BE2C (cell line): ENCODE measurements at regions not wholly inside any gene's neighbourhood (a gene's known extent, or its start where the extent isn't known, plus 50 kb on each side); places are given as distances from the start of the nearest gene placed in this dataset.

ENCODE experiments used
- DNase-seq: peaks from one replicate; pipeline ENCODE4 v3.0.0-alpha.2; 2020
- H3K27me3 ChIP-seq: fragments of 250-450 bp; sonication (Bioruptor Pico); 2 replicates; pipeline ENCODE4 v1.5.1; 2020; ENCODE audit warnings: mild to moderate bottlenecking
- H3K36me3 ChIP-seq: fragments of 250-450 bp; sonication (Bioruptor Pico); 2 replicates; pipeline ENCODE4 v1.5.1; 2020; ENCODE audit warnings: mild to moderate bottlenecking
- H3K4me1 ChIP-seq: fragments of 250-450 bp; sonication (Bioruptor Pico); 2 replicates; pipeline ENCODE4 v1.5.1; 2020
- H3K4me3 ChIP-seq: 2 replicates; pipeline ENCODE4 v1.5.1; 2011; ENCODE audit warnings: low read depth, low read length
- H3K9me3 ChIP-seq: fragments of 250-450 bp; sonication (Bioruptor Pico); 2 replicates; pipeline ENCODE4 v1.5.1; 2020
- TF ChIP-seq, protein P1 (sequence below): IDR thresholded peaks from 2 replicates; pipeline ENCODE4 v1.5.1; 2012; ENCODE audit warnings: mild to moderate bottlenecking, low read depth, low read length

DNA sequence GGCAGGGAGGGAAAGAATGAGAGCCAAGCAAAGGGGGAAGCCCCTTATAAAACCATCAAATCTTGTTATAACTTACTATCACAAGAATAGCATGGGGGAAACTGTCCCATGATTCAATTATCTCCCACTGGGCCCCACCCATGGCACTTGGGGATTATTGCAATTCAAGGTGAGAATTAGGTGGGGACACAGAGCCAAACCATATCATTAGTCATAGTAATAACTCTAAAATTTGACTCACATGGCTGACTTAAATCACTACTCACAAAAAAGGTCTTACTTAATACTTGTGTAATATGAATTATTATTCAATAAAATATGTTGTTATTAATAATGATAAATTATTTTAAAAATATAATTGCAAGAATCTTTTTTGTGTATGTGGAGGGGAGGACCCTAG lies 178.1 kb upstream of the TCF21 start:
- TF ChIP-seq, protein P1, sequence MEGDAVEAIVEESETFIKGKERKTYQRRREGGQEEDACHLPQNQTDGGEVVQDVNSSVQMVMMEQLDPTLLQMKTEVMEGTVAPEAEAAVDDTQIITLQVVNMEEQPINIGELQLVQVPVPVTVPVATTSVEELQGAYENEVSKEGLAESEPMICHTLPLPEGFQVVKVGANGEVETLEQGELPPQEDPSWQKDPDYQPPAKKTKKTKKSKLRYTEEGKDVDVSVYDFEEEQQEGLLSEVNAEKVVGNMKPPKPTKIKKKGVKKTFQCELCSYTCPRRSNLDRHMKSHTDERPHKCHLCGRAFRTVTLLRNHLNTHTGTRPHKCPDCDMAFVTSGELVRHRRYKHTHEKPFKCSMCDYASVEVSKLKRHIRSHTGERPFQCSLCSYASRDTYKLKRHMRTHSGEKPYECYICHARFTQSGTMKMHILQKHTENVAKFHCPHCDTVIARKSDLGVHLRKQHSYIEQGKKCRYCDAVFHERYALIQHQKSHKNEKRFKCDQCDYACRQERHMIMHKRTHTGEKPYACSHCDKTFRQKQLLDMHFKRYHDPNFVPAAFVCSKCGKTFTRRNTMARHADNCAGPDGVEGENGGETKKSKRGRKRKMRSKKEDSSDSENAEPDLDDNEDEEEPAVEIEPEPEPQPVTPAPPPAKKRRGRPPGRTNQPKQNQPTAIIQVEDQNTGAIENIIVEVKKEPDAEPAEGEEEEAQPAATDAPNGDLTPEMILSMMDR = no peak
- Histone ChIP-seq H3K27me3 (peaks cover 16% of the 10 kb centered on the region), H3K9me3 (no peaks in the 10 kb centered on the region), H3K4me3 (no peak overlapping the region), H3K36me3 (no peaks in the 10 kb centered on the region), H3K4me1 (no peaks in the 10 kb centered on the region)
- no peak for DNase-seq

DNA sequence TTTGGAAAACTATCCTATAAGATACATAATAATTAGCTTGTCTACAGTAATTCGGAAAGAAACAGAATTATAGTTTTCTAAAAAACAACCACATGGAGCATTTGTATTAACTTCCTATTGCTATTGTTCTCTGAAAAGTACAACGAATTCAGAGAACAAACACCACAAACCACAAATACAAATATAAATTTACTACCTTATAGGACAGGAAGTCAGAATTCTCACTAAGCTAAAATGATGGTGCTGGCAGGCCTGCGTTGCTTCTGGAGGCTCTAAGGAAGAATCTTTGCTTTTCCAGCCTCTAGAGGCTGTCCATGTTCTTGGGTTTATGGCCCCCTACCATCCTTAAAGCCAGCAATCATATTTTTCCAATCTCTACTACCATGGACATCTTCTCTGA lies 173.6 kb upstream of the TCF21 start:
- DNase-seq = no peak
- Histone ChIP-seq H3K4me3 (no peak overlapping the region), H3K4me1 (no peaks in the 10 kb centered on the region), H3K36me3 (no peaks in the 10 kb centered on the region), H3K9me3 (no peaks in the 10 kb centered on the region), H3K27me3 (peaks cover 19% of the 10 kb centered on the region)
- TF ChIP-seq, protein P1 = no peak

DNA sequence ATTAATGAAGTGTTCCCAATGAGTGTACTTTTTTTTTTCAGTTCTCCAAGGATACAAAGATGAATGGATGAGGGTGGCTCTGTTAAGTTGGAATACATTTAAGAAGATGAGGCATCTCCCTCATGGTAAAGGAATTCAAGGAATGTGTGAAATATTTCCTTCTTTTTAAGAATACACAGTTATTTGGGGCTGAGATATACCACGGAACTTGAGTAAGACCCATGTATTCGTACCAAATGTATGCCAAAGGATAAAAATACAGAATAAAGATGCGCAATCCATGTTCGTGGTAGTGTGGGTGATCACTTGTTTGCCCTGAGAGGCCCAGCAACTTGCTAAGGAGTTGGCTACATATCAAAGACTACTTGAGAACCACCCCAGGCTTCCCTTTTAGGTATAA lies 164.2 kb upstream of the TCF21 start:
- no peaks in the 10 kb centered on the region for H3K4me1 ChIP-seq
- DNase-seq = no peak
- TF ChIP-seq, protein P1 = no peak
- H3K36me3 ChIP-seq = no peaks in the 10 kb centered on the region
- no peak overlapping the region for H3K4me3 ChIP-seq
- H3K27me3 ChIP-seq = peaks cover 3% of the 10 kb centered on the region
- H3K9me3 ChIP-seq = no peaks in the 10 kb centered on the region

DNA sequence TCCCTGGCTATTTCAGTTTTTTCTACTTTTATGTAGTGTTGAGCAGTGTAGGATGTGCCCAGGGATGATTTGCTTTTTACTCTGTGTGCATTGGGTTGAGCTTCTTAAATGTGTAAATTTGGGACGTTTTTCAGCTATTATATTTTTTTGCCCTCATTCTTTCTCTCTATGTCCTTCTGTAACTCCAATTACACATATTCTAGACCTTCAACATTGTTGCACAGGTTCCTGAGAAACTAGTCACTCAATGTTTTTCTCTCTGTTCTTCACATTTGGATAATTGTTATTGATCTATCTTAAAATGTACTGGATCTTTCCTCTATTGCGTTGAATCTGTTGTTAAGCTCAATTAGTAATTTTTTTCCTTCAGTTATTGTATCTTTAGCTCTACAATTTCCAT lies 162.7 kb upstream of the TCF21 start:
- H3K4me3 ChIP-seq = no peak overlapping the region
- H3K9me3 ChIP-seq = no peaks in the 10 kb centered on the region
- DNase-seq = no peak
- H3K36me3 ChIP-seq = no peaks in the 10 kb centered on the region
- TF ChIP-seq, protein P1 = no peak
- no peaks in the 10 kb centered on the region for H3K4me1 ChIP-seq
- peaks cover 13% of the 10 kb centered on the region for H3K27me3 ChIP-seq

DNA sequence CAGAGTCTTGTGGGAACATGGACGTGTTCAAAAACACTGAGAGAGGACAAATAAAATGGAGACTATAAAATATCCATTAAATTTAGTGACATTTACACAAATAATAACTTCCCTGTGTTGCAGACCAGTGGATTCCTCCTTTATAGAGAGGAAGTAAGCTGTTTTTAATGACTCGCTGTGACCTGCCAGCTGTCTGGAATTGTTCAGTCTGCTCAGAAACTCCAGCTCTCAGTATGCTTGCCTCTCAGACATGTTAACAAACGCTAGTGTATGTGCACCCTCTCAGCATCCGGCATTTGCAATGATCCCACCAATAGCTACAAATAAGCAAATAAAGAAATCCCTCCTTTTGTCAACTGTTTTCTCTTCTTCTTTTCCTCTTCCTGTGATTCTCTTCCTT lies 158.0 kb upstream of the TCF21 start:
- H3K27me3 ChIP-seq = peaks cover 10% of the 10 kb centered on the region
- no peak overlapping the region for H3K4me3 ChIP-seq
- no peaks in the 10 kb centered on the region for H3K36me3 ChIP-seq
- DNase-seq = no peak
- H3K4me1 ChIP-seq = no peaks in the 10 kb centered on the region
- no peaks in the 10 kb centered on the region for H3K9me3 ChIP-seq
- TF ChIP-seq, protein P1 = no peak

DNA sequence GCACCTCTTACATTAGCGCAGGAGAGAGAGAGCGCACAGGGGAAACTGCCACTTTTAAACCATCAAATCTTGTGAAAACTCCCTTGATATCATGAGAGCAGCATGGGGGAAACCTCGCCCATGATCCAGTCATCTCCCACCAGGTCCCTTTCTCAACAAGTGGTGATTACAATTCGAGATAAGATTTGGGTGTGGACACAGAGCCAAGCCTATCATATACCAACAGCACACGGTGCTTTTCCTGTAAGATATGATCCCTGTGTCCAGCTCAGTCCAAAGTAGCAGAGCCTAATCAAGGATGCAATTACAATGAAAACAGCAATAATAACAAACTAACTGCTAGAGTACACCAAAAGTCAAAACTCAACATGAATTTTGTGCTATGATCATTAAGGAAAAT lies 148.7 kb upstream of the TCF21 start:
- Histone ChIP-seq H3K27me3 (peaks cover 17% of the 10 kb centered on the region), H3K9me3 (no peaks in the 10 kb centered on the region), H3K4me3 (no peak overlapping the region), H3K4me1 (no peaks in the 10 kb centered on the region), H3K36me3 (no peaks in the 10 kb centered on the region)
- TF ChIP-seq, protein P1 = no peak
- no peak for DNase-seq
